ENCODE measurements at regions not wholly inside any gene's neighbourhood (a gene's known extent, or its start where the extent isn't known, plus 50 kb on each side); places are given as distances from the start of the nearest gene placed in this dataset.
"Not testable (repeated sequence)": the region's sequence is repeated elsewhere in the genome, so short reads cannot be mapped to it uniquely, and the experiment has no call there.

DNA sequence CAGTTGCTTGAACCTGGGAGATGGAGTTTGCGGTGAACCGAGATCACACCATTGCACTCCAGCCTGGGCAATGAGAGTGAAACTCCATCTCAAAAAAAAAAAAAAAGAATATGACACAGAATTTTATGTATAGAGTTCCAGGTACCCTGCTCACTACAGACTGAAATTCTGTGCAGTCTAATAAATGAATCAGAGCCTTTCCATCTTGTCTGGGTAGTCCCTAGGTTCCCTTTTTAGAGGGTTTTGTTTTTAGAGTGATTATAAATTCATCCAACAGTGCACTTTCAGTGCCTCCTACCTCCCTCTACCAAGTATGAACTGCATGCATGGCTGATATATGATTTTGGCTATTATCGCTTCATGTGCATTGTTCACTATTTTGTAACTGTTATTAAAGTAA lies 107.9 kb upstream of the FBXO28 start:
- not testable (repeated sequence) for DNase-seq (ENCODE audit: extremely low read depth, insufficient read length); H3K36me3 ChIP-seq (ENCODE audit: control insufficient read depth, insufficient read depth, low read length); H3K4me3 ChIP-seq (replicated peaks; ENCODE audit: low read depth, low read length); H3K27me3 ChIP-seq (replicated peaks; ENCODE audit: control insufficient read depth, insufficient read depth, low read length)

DNA sequence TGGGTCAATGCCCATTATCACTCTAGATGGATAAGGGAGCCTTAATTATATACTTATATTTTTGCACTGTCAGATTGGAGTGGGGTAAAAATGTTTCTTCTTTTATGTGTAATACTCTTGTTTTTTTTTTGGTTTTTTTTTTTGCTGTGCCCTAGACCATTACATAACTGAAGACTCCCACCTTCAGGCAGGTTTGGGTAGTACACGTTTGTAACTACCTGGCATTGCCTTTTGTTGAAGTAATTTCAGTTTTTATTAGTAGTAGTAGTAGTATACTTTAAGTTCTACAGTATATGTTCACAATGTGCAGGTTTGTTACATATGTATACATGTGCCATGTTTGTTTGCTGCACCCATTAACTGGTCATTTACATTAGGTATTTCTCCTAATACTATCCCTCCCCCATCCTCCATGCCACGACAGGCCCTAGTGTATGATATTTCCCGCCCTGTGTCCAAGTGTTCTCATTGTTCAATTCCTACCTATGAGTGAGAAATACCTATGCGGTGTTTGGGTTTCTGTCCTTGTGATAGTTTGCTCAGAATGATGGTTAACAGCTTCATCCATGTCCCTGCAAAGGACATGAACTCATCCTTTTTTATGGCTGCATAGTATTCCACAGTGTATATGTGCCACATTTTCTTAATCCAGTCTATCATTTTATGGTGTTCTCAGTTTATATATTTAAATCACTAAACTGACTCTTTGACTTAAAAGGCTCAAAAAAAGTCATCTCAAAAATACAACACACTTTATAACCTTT lies 109.2 kb upstream of the FBXO28 start:
- not testable (repeated sequence) for H3K36me3 ChIP-seq (ENCODE audit: control insufficient read depth, insufficient read depth, low read length); H3K27me3 ChIP-seq (replicated peaks; ENCODE audit: control insufficient read depth, insufficient read depth, low read length); H3K4me3 ChIP-seq (replicated peaks; ENCODE audit: low read depth, low read length)
- TF ChIP-seq, protein P1, sequence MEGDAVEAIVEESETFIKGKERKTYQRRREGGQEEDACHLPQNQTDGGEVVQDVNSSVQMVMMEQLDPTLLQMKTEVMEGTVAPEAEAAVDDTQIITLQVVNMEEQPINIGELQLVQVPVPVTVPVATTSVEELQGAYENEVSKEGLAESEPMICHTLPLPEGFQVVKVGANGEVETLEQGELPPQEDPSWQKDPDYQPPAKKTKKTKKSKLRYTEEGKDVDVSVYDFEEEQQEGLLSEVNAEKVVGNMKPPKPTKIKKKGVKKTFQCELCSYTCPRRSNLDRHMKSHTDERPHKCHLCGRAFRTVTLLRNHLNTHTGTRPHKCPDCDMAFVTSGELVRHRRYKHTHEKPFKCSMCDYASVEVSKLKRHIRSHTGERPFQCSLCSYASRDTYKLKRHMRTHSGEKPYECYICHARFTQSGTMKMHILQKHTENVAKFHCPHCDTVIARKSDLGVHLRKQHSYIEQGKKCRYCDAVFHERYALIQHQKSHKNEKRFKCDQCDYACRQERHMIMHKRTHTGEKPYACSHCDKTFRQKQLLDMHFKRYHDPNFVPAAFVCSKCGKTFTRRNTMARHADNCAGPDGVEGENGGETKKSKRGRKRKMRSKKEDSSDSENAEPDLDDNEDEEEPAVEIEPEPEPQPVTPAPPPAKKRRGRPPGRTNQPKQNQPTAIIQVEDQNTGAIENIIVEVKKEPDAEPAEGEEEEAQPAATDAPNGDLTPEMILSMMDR (IDR thresholded peaks at IDR 0.05; ENCODE audit: insufficient read depth, low read length, poor library complexity, severe bottlenecking) = peak; percentile 41
- DNase-seq (ENCODE audit: extremely low read depth, insufficient read length) = peak; percentile 16

DNA sequence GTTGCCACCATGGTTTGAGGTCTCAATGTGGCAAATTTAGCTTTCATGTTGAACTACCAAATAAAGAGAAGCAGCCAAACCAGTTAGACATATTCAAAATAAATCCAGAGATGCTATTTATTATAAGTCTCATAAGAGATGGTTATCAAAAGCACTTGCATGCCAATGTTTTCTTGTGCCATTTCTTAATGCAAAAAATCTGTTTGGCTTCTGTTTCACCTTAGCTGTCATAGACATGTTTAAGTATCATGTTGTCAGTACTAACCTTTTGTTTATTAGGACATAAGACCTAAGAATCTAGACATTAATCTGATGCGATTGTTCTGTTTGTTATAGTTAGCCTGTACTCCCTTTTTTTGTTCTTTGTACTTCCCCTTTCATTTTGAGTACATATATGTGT lies 110.0 kb upstream of the FBXO28 start:
- not testable (repeated sequence) for H3K27me3 ChIP-seq (replicated peaks; ENCODE audit: control insufficient read depth, insufficient read depth, low read length); H3K4me3 ChIP-seq (replicated peaks; ENCODE audit: low read depth, low read length); DNase-seq (ENCODE audit: extremely low read depth, insufficient read length); H3K36me3 ChIP-seq (ENCODE audit: control insufficient read depth, insufficient read depth, low read length)

DNA sequence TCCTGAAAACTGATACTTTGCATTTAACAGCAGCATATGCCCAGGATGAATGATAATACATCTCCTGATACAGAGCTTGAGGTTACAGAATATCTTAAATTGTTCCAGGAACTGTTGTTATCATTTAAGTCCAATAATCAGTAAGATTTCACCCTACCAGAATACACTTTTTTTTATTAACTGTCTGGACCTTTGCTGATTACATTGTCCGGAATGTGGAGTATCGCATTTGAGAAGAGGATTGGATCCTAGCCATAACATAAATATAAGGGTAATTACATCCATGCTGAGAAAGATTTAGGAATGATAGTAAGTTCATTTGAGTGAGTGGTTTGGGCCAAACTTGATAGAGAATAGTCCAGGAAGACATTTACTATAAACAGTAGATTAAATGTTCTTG lies 112.2 kb upstream of the FBXO28 start:
- not testable (repeated sequence) for H3K4me3 ChIP-seq (replicated peaks; ENCODE audit: low read depth, low read length); H3K27me3 ChIP-seq (replicated peaks; ENCODE audit: control insufficient read depth, insufficient read depth, low read length); H3K36me3 ChIP-seq (ENCODE audit: control insufficient read depth, insufficient read depth, low read length); DNase-seq (ENCODE audit: extremely low read depth, insufficient read length)

DNA sequence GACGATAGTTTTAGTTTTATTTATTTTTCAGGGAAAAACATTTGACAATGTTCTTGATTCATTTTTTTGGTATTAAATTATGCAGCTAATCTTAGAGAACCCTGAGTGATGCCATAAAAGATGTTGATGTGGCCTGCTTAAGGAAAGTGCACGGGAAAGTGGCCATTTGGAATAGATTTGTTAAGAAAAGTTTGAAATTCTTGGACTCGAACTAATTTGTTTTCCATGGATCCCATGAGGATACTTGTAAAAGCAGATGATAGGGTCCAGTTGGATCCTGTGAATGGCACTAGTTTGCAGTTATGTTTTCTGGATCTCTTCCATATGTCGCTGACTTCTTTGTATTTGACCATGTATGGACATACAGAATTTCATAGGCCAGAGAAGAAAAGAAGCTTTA lies 114.2 kb upstream of the FBXO28 start:
- not testable (repeated sequence) for H3K36me3 ChIP-seq (ENCODE audit: control insufficient read depth, insufficient read depth, low read length); H3K27me3 ChIP-seq (replicated peaks; ENCODE audit: control insufficient read depth, insufficient read depth, low read length); H3K4me3 ChIP-seq (replicated peaks; ENCODE audit: low read depth, low read length); DNase-seq (ENCODE audit: extremely low read depth, insufficient read length)

DNA sequence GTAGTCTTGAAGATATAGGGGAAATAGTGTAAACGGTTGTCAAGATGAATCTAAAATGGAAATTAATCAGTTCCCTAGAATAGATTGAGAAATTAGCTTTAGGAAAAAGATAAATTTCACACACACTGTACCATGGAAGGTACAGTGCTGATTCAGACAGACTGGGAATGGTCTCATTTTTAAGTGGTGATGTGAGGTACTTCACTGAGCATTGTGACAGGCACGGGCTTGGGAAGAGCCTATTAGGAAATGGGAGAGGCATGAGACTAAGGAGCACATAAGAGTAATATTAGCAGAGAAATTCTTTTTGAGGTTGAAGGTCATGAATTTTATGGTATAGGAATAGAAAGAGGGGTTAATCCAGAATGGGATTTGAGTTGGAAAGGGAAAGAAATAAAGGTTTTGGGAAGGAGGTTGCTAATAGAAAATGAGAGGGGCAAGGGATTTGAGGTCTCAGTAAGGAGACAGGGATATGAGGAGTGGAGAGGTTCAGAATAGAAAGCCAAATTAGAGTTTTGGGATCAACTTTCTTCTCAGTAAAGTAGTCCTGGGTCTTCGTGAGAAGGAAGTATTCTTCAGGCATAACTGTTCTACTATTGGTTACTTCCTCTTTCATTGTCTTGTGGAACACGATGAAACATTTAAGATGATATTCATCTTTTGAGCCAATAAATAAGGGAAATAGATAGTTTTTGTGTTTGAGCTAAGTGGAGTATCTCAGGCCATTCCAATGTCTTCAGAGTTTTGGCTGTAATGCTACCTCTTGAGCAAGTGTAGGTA lies 115.0 kb upstream of the FBXO28 start:
- H3K36me3 ChIP-seq (ENCODE audit: control insufficient read depth, insufficient read depth, low read length); H3K27me3 ChIP-seq (replicated peaks; ENCODE audit: control insufficient read depth, insufficient read depth, low read length); DNase-seq (ENCODE audit: extremely low read depth, insufficient read length); H3K4me3 ChIP-seq (replicated peaks; ENCODE audit: low read depth, low read length): not testable (repeated sequence)

DNA sequence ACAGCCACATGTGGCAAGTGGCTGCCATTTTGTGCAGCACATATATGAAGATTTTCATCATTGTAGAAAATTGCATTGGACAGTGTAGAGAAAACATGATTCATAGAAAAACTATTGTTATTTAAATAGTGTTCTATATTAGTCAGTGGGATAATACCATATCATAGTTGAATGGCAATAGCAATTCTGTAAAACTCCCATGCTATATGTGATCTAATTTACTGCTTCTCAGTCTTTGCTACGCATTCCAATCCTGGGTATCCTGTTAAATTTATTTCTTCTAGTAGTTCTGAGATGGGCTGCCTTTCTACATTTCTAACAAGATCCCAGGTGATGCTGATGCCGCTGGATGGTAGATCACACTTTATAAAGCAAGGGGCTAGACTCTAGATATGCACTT lies 117.5 kb upstream of the FBXO28 start:
- H3K4me3 ChIP-seq (replicated peaks; ENCODE audit: low read depth, low read length); DNase-seq (ENCODE audit: extremely low read depth, insufficient read length); H3K36me3 ChIP-seq (ENCODE audit: control insufficient read depth, insufficient read depth, low read length); H3K27me3 ChIP-seq (replicated peaks; ENCODE audit: control insufficient read depth, insufficient read depth, low read length): not testable (repeated sequence)

DNA sequence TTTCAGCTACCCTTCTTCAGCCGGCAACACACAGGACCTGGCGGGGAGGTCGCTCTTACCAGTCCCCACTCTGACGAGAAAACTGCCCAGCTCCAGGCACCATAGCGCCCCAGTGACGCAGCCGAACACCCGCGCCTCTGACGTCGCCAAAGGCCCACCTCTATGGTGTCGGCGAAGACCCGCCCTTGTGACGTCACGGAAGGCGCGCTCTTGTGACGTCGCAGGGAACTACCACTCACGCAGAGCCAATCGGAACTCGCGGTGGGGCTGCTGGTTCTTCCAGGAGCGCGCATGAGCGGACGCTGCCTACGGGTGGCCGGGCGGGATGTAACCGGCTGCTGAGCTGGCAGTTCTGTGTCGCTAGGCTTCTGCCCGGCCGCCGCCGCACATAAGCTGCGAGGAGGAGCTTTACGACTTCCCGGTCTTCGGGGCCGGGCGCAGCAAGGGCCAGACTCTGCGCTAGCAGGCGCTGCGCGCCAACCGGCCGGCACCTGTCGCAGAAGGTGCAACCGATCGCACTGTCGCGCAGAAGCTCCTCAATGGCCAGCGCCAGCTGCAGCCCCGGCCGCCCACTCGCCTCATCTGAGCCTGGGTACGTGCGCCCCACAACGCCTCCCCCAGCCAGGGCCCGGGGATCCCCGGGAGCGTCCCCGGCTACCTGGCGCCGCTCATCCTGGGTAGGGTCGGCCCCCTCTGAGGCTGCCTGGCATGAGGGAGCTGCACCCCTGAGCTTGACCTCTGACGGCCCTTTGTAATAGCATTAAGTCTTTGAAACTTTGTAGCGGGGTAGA lies 121.3 kb upstream of the FBXO28 start:
- peak overlapping the region; percentile 70 for H3K4me3 ChIP-seq (replicated peaks; ENCODE audit: low read depth, low read length)
- H3K27me3 ChIP-seq (replicated peaks; ENCODE audit: control insufficient read depth, insufficient read depth, low read length); H3K36me3 ChIP-seq (ENCODE audit: control insufficient read depth, insufficient read depth, low read length): not testable (repeated sequence)
- peak; percentile 95 for DNase-seq (ENCODE audit: extremely low read depth, insufficient read length)

DNA sequence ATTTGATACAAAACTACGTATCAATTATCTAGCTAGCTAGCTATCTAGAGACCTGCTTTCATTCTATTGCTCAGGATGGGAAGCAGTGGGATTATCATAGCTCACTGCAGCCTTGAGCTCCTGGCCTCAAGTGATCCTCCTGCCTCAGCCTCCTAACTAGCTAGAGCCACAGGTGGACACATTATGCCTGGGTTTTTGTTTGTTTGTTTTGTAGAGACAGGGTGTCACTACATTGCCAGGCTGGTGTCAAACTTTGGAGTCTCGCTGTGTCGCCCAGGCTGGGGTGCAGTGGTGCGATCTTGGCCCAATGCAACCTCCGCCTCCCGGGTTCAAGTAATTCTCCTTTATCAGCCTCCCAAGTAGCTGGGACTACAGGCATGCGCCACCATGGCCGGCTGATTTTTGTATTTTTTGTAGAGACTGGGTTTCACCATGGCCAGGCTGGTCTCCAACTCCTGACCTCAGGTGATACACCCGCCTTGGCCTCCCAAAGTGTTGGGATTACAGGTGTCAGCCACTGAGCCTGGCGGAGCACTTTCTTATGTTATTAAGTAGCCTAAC lies 122.5 kb upstream of the FBXO28 start:
- DNase-seq (ENCODE audit: extremely low read depth, insufficient read length); H3K36me3 ChIP-seq (ENCODE audit: control insufficient read depth, insufficient read depth, low read length); H3K27me3 ChIP-seq (replicated peaks; ENCODE audit: control insufficient read depth, insufficient read depth, low read length); H3K4me3 ChIP-seq (replicated peaks; ENCODE audit: low read depth, low read length): not testable (repeated sequence)

DNA sequence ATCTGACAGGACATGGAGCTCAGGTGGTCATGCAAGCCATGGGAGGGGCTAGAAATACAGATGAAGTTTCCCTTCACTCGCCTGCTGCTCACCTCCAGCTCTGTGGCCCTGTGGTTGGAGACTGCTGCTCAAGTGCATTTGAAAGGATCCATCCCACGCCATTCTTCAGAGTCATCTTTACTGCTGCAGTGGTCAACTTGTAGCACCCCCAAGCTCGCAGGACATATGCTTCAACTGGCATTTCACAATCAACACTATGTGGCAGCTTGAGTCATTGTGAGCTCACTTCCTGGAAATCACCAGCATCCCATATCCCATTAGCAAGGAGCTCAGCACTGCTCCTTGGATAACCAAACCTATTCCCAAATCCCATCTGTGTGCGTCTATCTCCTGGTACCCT lies 116.2 kb upstream of the TP53BP2 start:
- H3K27me3 ChIP-seq (replicated peaks; ENCODE audit: control insufficient read depth, insufficient read depth, low read length); DNase-seq (ENCODE audit: extremely low read depth, insufficient read length); H3K36me3 ChIP-seq (ENCODE audit: control insufficient read depth, insufficient read depth, low read length); H3K4me3 ChIP-seq (replicated peaks; ENCODE audit: low read depth, low read length): not testable (repeated sequence)

DNA sequence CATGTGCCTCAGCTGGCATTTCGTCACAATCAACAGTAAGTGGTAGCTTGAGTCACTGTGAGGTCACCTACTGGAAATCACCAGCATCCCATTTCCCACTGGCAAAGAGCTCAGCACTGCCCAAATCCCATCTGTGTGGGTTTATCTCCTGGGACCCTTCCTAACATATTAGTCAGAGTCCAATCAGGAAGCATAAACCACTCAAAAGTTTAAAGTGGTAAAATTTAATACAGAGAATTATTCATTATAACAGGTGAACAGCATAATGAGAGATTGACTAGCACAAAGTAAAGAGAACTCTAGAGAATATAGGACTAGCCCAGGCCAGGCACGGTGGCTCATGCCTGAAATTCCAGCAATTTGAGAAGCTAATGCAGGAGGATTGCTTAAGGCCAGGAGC lies 107.1 kb upstream of the TP53BP2 start:
- H3K27me3 ChIP-seq (replicated peaks; ENCODE audit: control insufficient read depth, insufficient read depth, low read length); DNase-seq (ENCODE audit: extremely low read depth, insufficient read length); H3K36me3 ChIP-seq (ENCODE audit: control insufficient read depth, insufficient read depth, low read length); H3K4me3 ChIP-seq (replicated peaks; ENCODE audit: low read depth, low read length): not testable (repeated sequence)

DNA sequence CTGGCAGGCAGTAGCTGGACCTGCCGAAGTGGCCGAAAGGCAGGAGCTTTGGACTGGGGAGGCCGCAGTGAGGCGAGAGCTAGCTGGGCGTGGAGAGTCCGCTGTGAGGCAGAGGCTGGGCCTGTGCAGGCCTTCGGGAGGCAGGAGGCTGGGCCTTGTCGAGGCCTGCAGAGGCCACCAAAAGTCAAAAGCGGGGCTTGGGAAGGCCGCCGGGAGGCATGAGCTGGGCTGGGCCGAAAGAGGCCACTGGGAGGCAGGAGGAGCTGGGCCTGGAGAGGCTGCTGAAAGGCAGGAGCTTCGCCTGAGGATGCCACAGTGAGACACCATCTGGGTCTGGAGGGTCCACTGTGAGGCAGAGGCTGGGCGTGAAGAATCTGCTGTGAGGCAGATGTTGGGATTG lies 105.8 kb upstream of the TP53BP2 start:
- DNase-seq (ENCODE audit: extremely low read depth, insufficient read length); H3K4me3 ChIP-seq (replicated peaks; ENCODE audit: low read depth, low read length); H3K27me3 ChIP-seq (replicated peaks; ENCODE audit: control insufficient read depth, insufficient read depth, low read length); H3K36me3 ChIP-seq (ENCODE audit: control insufficient read depth, insufficient read depth, low read length): not testable (repeated sequence)

DNA sequence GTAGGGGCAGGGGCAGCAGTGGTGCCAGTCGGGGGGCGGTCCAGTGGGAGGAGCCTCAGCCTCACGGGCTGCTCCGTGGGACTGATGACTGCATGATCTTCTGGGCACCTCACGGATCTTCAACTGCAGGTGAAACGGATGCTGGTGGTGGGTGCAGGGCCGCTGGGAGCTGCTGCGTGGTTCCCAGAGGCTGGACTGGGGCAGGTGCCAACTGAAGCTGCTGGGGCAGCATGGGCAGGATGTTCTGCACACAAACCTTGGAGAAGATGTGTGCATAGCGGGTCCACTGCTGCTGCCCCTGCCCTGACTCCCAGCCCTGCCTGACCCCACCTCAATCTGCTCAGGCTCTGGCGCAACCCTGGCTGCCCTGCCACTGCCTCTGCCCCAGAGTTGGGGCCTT lies 104.2 kb upstream of the TP53BP2 start:
- not testable (repeated sequence) for H3K27me3 ChIP-seq (replicated peaks; ENCODE audit: control insufficient read depth, insufficient read depth, low read length); H3K36me3 ChIP-seq (ENCODE audit: control insufficient read depth, insufficient read depth, low read length); DNase-seq (ENCODE audit: extremely low read depth, insufficient read length)

More for the DNA sequence above, 104.2 kb upstream of the TP53BP2 start:
- not testable (repeated sequence) for H3K4me3 ChIP-seq (replicated peaks; ENCODE audit: low read depth, low read length)

Measured in GM06990 (cell line).